SK-N-SH treated with all-trans-retinoic acid at 6 μM for 48 hours (cell line): ENCODE measurements at regions not wholly inside any gene's neighbourhood (a gene's known extent, or its start where the extent isn't known, plus 50 kb on each side); places are given as distances from the start of the nearest gene placed in this dataset.

Experiments
- ARNTL ChIP-seq: fragments of 450-650 bp; formaldehyde crosslinking; IDR thresholded peaks from 2 replicates; pipeline ENCODE4 v1.5.0; 2020; ENCODE audit warnings: low read depth, mild to moderate bottlenecking, moderate library complexity, borderline replicate concordance
- BACH2 ChIP-seq: fragments of 250-450 bp; sonication (Bioruptor Pico); IDR thresholded peaks from 2 replicates; pipeline ENCODE4 v1.9.0; 2021; ENCODE audit warnings: mild to moderate bottlenecking, borderline replicate concordance
- CSDC2 ChIP-seq: fragments of 250-450 bp; sonication (Bioruptor Pico); IDR thresholded peaks from 2 replicates; pipeline ENCODE4 v1.5.0; 2020; ENCODE audit warnings: mild to moderate bottlenecking, moderate library complexity
- ESRRG ChIP-seq: fragments of 250-450 bp; sonication (Bioruptor Pico); IDR thresholded peaks from 2 replicates; pipeline ENCODE4 v1.6.1; 2021; ENCODE audit warnings: mild to moderate bottlenecking
- GLIS3 ChIP-seq: fragments of 250-450 bp; sonication (Bioruptor Pico); IDR thresholded peaks from 2 replicates; pipeline ENCODE4 v1.5.0; 2020; ENCODE audit warnings: mild to moderate bottlenecking, moderate library complexity
- ISL1 ChIP-seq: fragments of 250-450 bp; sonication (Bioruptor Pico); IDR thresholded peaks from 2 replicates; pipeline ENCODE4 v2.1.2; 2022; ENCODE audit warnings: mild to moderate bottlenecking, moderate library complexity
- OSR1 ChIP-seq: fragments of 250-450 bp; sonication (Bioruptor Pico); IDR thresholded peaks from 2 replicates; pipeline ENCODE4 v1.8.0; 2022; ENCODE audit warnings: moderate library complexity, mild to moderate bottlenecking, inconsistent platforms
- PPARA ChIP-seq: fragments of 250-450 bp; sonication (Bioruptor Pico); IDR thresholded peaks from 2 replicates; pipeline ENCODE4 v1.5.0; 2020; ENCODE audit warnings: mild to moderate bottlenecking, borderline replicate concordance
- RARB ChIP-seq: fragments of 250-450 bp; sonication (Bioruptor Pico); IDR thresholded peaks from 2 replicates; pipeline ENCODE4 v1.8.0; 2021; ENCODE audit warnings: mild to moderate bottlenecking, moderate library complexity
- TOX ChIP-seq: fragments of 250-450 bp; sonication (Bioruptor Pico); IDR thresholded peaks from 2 replicates; pipeline ENCODE4 v1.8.0; 2021; ENCODE audit warnings: mild to moderate bottlenecking, moderate library complexity, borderline replicate concordance
- ZFP30 ChIP-seq: fragments of 450-650 bp; formaldehyde crosslinking; IDR thresholded peaks from 2 replicates; pipeline ENCODE4 v1.5.0; 2022; ENCODE audit warnings: mild to moderate bottlenecking, moderate library complexity
- ZNF70 ChIP-seq: fragments of 450-650 bp; formaldehyde crosslinking; IDR thresholded peaks from 2 replicates; pipeline ENCODE4 v1.5.0; 2020; ENCODE audit warnings: mild to moderate bottlenecking, moderate library complexity
- ZNF8 ChIP-seq: fragments of 450-650 bp; formaldehyde crosslinking; IDR thresholded peaks from 2 replicates; pipeline ENCODE4 v1.5.0; 2020; ENCODE audit warnings: mild to moderate bottlenecking, moderate library complexity
- TF ChIP-seq, protein P1 (sequence below): fragments of 250-450 bp; sonication (Bioruptor Pico); IDR thresholded peaks from 2 replicates; pipeline ENCODE4 v1.8.0; 2020; ENCODE audit warnings: mild to moderate bottlenecking, moderate library complexity, borderline replicate concordance

DNA sequence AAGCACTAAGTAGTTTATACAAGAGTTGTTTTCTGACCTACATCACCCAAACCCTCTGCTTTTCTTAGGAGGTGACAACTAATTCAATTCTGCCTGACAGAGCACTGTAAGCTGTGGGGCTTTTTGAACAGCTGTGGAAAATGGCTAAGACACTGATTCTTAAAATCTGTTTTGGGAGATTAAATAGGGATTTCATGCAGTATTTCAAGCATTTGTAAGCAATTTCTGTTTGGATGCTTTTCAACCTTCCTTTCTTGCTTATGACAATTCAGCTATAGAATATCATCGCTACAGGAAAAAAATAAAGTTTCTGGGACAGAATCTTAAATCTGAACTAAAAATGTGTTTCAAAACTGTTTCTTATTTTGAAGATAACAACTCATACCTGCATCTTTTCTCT lies 459.5 kb downstream of the RAPGEF2 start:
- TF ChIP-seq ARNTL (CRISPR knock-in tag) (no peak), GLIS3 (CRISPR knock-in tag) (no peak), CSDC2 (CRISPR knock-in tag) (no peak), RARB (CRISPR knock-in tag) (no peak), TOX (CRISPR knock-in tag) (no peak), ZFP30 (CRISPR knock-in tag) (no peak), ISL1 (CRISPR knock-in tag) (no peak), ZNF70 (CRISPR knock-in tag) (no peak), OSR1 (CRISPR knock-in tag) (no peak), PPARA (CRISPR knock-in tag) (no peak), ZNF8 (CRISPR knock-in tag) (no peak), ESRRG (CRISPR knock-in tag) (no peak), BACH2 (CRISPR knock-in tag) (no peak)
- TF ChIP-seq, protein P1, sequence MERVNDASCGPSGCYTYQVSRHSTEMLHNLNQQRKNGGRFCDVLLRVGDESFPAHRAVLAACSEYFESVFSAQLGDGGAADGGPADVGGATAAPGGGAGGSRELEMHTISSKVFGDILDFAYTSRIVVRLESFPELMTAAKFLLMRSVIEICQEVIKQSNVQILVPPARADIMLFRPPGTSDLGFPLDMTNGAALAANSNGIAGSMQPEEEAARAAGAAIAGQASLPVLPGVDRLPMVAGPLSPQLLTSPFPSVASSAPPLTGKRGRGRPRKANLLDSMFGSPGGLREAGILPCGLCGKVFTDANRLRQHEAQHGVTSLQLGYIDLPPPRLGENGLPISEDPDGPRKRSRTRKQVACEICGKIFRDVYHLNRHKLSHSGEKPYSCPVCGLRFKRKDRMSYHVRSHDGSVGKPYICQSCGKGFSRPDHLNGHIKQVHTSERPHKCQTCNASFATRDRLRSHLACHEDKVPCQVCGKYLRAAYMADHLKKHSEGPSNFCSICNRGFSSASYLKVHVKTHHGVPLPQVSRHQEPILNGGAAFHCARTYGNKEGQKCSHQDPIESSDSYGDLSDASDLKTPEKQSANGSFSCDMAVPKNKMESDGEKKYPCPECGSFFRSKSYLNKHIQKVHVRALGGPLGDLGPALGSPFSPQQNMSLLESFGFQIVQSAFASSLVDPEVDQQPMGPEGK (CRISPR knock-in tag) = no peak
